Neural progenitor cell (in vitro differentiated cells): ENCODE measurements at regions not wholly inside any gene's neighbourhood (a gene's known extent, or its start where the extent isn't known, plus 50 kb on each side); places are given as distances from the start of the nearest gene placed in this dataset.

ENCODE experiments used
- DNase-seq: peaks from one replicate; pipeline ENCODE4 v3.0.0-alpha.2; 2016; ENCODE audit warnings: low spot score
- H2AFZ ChIP-seq: fragments of 200-600 bp; sonication (generic); replicated peaks from 2 replicates; pipeline ENCODE4 v1.6.1; 2016; ENCODE audit warnings: antibody characterized with exemption
- H3F3A ChIP-seq: fragments of 200-600 bp; sonication (generic); 2 replicates; pipeline ENCODE4 v1.6.1; 2016; ENCODE audit warnings: antibody characterized with exemption, low read depth
- H3K27ac ChIP-seq: fragments of 200-600 bp; sonication (generic); 2 replicates; pipeline ENCODE4 v1.5.1; 2016; ENCODE audit warnings: mild to moderate bottlenecking
- H3K27me3 ChIP-seq: fragments of 200-600 bp; sonication (generic); 2 replicates; pipeline ENCODE4 v1.6.1; 2016; ENCODE audit warnings: mild to moderate bottlenecking, moderate library complexity
- H3K36me3 ChIP-seq: fragments of 200-600 bp; sonication (generic); 2 replicates; pipeline ENCODE4 v1.5.1; 2016
- H3K4me1 ChIP-seq: fragments of 200-600 bp; sonication (generic); 2 replicates; pipeline ENCODE4 v1.6.1; 2016; ENCODE audit warnings: mixed run types
- H3K4me2 ChIP-seq: fragments of 200-600 bp; sonication (generic); 2 replicates; pipeline ENCODE4 v1.6.1; 2016
- H3K4me3 ChIP-seq: fragments of 200-600 bp; sonication (generic); 2 replicates; pipeline ENCODE4 v1.5.1; 2016
- H3K79me2 ChIP-seq: fragments of 200-600 bp; sonication (generic); 2 replicates; pipeline ENCODE4 v1.6.1; 2016; ENCODE audit warnings: low read depth
- H3K9ac ChIP-seq: fragments of 200-600 bp; sonication (generic); 2 replicates; pipeline ENCODE4 v1.6.1; 2016
- H3K9me3 ChIP-seq: fragments of 200-600 bp; sonication (generic); 2 replicates; pipeline ENCODE4 v1.5.1; 2016; ENCODE audit warnings: low read depth
- H4K20me1 ChIP-seq: fragments of 200-600 bp; sonication (generic); 2 replicates; pipeline ENCODE4 v1.6.1; 2016; ENCODE audit warnings: low read depth
- H3K27ac Mint-ChIP-seq: 3 replicates; pipeline ENCODE4 v1.8.0; 2021; ENCODE audit warnings: mixed read lengths
- H3K27me3 Mint-ChIP-seq: 2 replicates; pipeline ENCODE4 v1.8.0; 2022; ENCODE audit warnings: low read depth, mild to moderate bottlenecking, inconsistent platforms, moderate library complexity, mixed read lengths; ENCODE audit not compliant: insufficient read depth
- H3K36me3 Mint-ChIP-seq: 3 replicates; pipeline ENCODE4 v1.8.0; 2021; ENCODE audit warnings: mixed read lengths
- H3K4me1 Mint-ChIP-seq: 3 replicates; pipeline ENCODE4 v1.8.0; 2021; ENCODE audit warnings: mixed read lengths
- H3K4me3 Mint-ChIP-seq: 3 replicates; pipeline ENCODE4 v1.8.0; 2021; ENCODE audit warnings: mild to moderate bottlenecking, moderate library complexity, mixed read lengths
- H3K9me3 Mint-ChIP-seq: 3 replicates; pipeline ENCODE4 v1.8.0; 2020; ENCODE audit warnings: mixed read lengths
- CTCF ChIP-seq: fragments of 200-600 bp; sonication (generic); IDR thresholded peaks from 2 replicates; pipeline ENCODE4 v1.5.1; 2017; ENCODE audit warnings: antibody characterized with exemption, mild to moderate bottlenecking
- EZH2 ChIP-seq: fragments of 200-600 bp; sonication (generic); IDR thresholded peaks from 2 replicates; pipeline ENCODE4 v1.6.1; 2017; ENCODE audit warnings: antibody characterized with exemption, mild to moderate bottlenecking, moderate library complexity
- EZH2phosphoT487 ChIP-seq: fragments of 200-600 bp; sonication (generic); IDR thresholded peaks from 2 replicates; pipeline ENCODE4 v1.6.1; 2017; ENCODE audit warnings: antibody characterized with exemption

GRCh38 chr2:226017107-226017506 is 617.6 kb downstream of the NYAP2 start:
- no peaks in the 10 kb centered on the region for H3F3A ChIP-seq
- no peaks in the 10 kb centered on the region for H3K9me3 ChIP-seq
- Mint-ChIP-seq H3K27ac (no peak overlapping the region), H3K4me1 (peaks cover 12% of the 10 kb centered on the region), H3K27me3 (no peaks in the 10 kb centered on the region), H3K36me3 (peaks cover 16% of the 10 kb centered on the region), H3K9me3 (peaks cover 30% of the 10 kb centered on the region), H3K4me3 (no peak overlapping the region)
- no peak overlapping the region for H3K9ac ChIP-seq
- TF ChIP-seq EZH2 (no peak), CTCF (no peak), EZH2phosphoT487 (no peak)
- peaks cover 2% of the 10 kb centered on the region for H3K4me1 ChIP-seq
- H3K4me2 ChIP-seq, result no peak overlapping the region
- no peak overlapping the region for H3K27ac ChIP-seq
- H3K27me3 ChIP-seq, result no peaks in the 10 kb centered on the region
- no peaks in the 10 kb centered on the region for H3K36me3 ChIP-seq
- H4K20me1 ChIP-seq, result no peaks in the 10 kb centered on the region
- no peak overlapping the region for H3K4me3 ChIP-seq
- DNase-seq, result no peak
- no peak overlapping the region for H2AFZ ChIP-seq
- H3K79me2 ChIP-seq, result no peaks in the 10 kb centered on the region

- Mint-ChIP-seq H3K9me3 (peaks cover 8% of the 10 kb centered on the region), H3K36me3 (no peaks in the 10 kb centered on the region), H3K27ac (peak overlapping the region; percentile 79), H3K4me3 (peak overlapping the region; percentile 2), H3K4me1 (peaks cover 18% of the 10 kb centered on the region), H3K27me3 (no peaks in the 10 kb centered on the region)
- no peak overlapping the region for H3K4me3 ChIP-seq
- H3K36me3 ChIP-seq, result no peaks in the 10 kb centered on the region
- peaks cover 6% of the 10 kb centered on the region for H3K4me1 ChIP-seq
- H3K79me2 ChIP-seq, result no peaks in the 10 kb centered on the region
- H3F3A ChIP-seq, result no peaks in the 10 kb centered on the region
- H3K9me3 ChIP-seq, result no peaks in the 10 kb centered on the region
- no peak for TF ChIP-seq CTCF
- no peak for TF ChIP-seq EZH2
- no peak overlapping the region for H3K27ac ChIP-seq
- no peaks in the 10 kb centered on the region for H4K20me1 ChIP-seq
- H3K27me3 ChIP-seq, result no peaks in the 10 kb centered on the region
- H3K4me2 ChIP-seq, result no peak overlapping the region
- H3K9ac ChIP-seq, result no peak overlapping the region
- no peak for DNase-seq
- H2AFZ ChIP-seq, result peak overlapping the region; percentile 20
These were observed 612.4 kb downstream of the NYAP2 start for GRCh38 chr2:226011716-226012450.

- H3K27me3 ChIP-seq, result no peaks in the 10 kb centered on the region
- Mint-ChIP-seq H3K4me3 (no peak overlapping the region), H3K36me3 (no peaks in the 10 kb centered on the region), H3K27ac (no peak overlapping the region), H3K4me1 (peaks cover 3% of the 10 kb centered on the region), H3K9me3 (peaks cover 4% of the 10 kb centered on the region), H3K27me3 (no peaks in the 10 kb centered on the region)
- no peak overlapping the region for H3K4me2 ChIP-seq
- no peak for TF ChIP-seq EZH2phosphoT487
- no peak for TF ChIP-seq EZH2
- no peak for TF ChIP-seq CTCF
- H3K27ac ChIP-seq, result no peak overlapping the region
- DNase-seq, result no peak
- H3K36me3 ChIP-seq, result no peaks in the 10 kb centered on the region
- H3K4me3 ChIP-seq, result no peak overlapping the region
- H3K79me2 ChIP-seq, result no peaks in the 10 kb centered on the region
- no peaks in the 10 kb centered on the region for H3K9me3 ChIP-seq
- H3K9ac ChIP-seq, result no peak overlapping the region
- H3F3A ChIP-seq, result no peaks in the 10 kb centered on the region
- no peaks in the 10 kb centered on the region for H3K4me1 ChIP-seq
- no peaks in the 10 kb centered on the region for H4K20me1 ChIP-seq
- peak overlapping the region; percentile 64 for H2AFZ ChIP-seq
These were observed 602.9 kb downstream of the NYAP2 start for GRCh38 chr2:226002438-226002837.
